Endothelial cell of umbilical vein (primary cell): ENCODE measurements at regions not wholly inside any gene's neighbourhood (a gene's known extent, or its start where the extent isn't known, plus 50 kb on each side); places are given as distances from the start of the nearest gene placed in this dataset.

Source experiments
- BruUV-seq: library from RNA; stranded (reverse); fragments of 400-500 nt; replicated peaks from 2 replicates; lab custom pipeline; 2021; lab: Mats Ljungman, UMichigan
- CTCF ChIA-PET: fragments of 300-600, 350-600 bp; sonication (Branson Sonifier 250); formaldehyde crosslinking; loops from one replicate; lab custom pipeline; 2021; ENCODE audit warnings: antibody characterized with exemption, inconsistent platforms; lab: Charles Lee
- POLR2A ChIA-PET: fragments of 300-600, 350-600 bp; sonication (Branson Sonifier 250); formaldehyde crosslinking; loops from one replicate; lab custom pipeline; 2021; ENCODE audit warnings: antibody characterized with exemption, inconsistent platforms; lab: Charles Lee
- DNase-seq: peaks from one replicate; pipeline ENCODE4 v3.0.0-alpha.2; 2011; ENCODE audit warnings: low read depth, low spot score
- FAIRE-seq: peaks from 2 replicates; lab custom pipeline; 2011; peaks lifted over from hg19 to GRCh38; lab: Jason Lieb, UNC
- H2AFZ ChIP-seq: 2 replicates; pipeline ENCODE4 v1.6.0; 2012; ENCODE audit warnings: low read depth, low read length, control low read depth, inconsistent platforms
- H3K27ac ChIP-seq: 2 replicates; pipeline ENCODE4 v1.5.1; 2011; ENCODE audit warnings: low read depth, mild to moderate bottlenecking, control low read depth, low read length, moderate library complexity; ENCODE audit not compliant: insufficient read depth
- H3K27me3 ChIP-seq, 2 experiments: 2 replicates each; pipeline versions ENCODE4 v1.6.0 to v1.6.1; 2011; ENCODE audit warnings: low read length in 2 of 2, mixed read lengths in 1 of 2; ENCODE audit not compliant: control insufficient read depth in 2 of 2, insufficient read depth in 2 of 2
- H3K36me3 ChIP-seq, 2 experiments: 2 replicates in 1 of 2; 3 replicates in 1 of 2; pipeline ENCODE4 v1.5.1; 2011; ENCODE audit warnings: low read length in 2 of 2, mild to moderate bottlenecking in 1 of 2, moderate library complexity in 1 of 2; ENCODE audit not compliant: control insufficient read depth in 2 of 2, insufficient read depth in 2 of 2; ENCODE audit errors: extremely low read depth in 1 of 2
- H3K4me1 ChIP-seq: 3 replicates; pipeline ENCODE4 v1.5.1; 2011; ENCODE audit warnings: mild to moderate bottlenecking, low read length; ENCODE audit not compliant: control insufficient read depth, insufficient read depth; ENCODE audit errors: extremely low read depth
- H3K4me2 ChIP-seq: 2 replicates; pipeline ENCODE4 v1.6.1; 2011; ENCODE audit warnings: low read length, control low read depth, mixed read lengths; ENCODE audit not compliant: insufficient read depth
- H3K4me3 ChIP-seq, 3 experiments: fragments of 200-600 bp in 1 of 3; sonication (generic), shearing (Covaris generic) in 1 of 3; replicated peaks in 1 of 3; 2 replicates each; pipeline ENCODE4 v1.5.1; 2011 to 2016; ENCODE audit warnings: control low read depth in 3 of 3, low read length in 3 of 3, mild to moderate bottlenecking in 2 of 3, inconsistent platforms in 1 of 3, low read depth in 1 of 3, moderate library complexity in 1 of 3; ENCODE audit not compliant: insufficient read depth in 1 of 3
- H3K79me2 ChIP-seq: 2 replicates; pipeline ENCODE4 v1.6.0; 2012; ENCODE audit warnings: low read length, inconsistent platforms; ENCODE audit not compliant: control insufficient read depth, insufficient read depth
- H3K9ac ChIP-seq: replicated peaks from 2 replicates; pipeline ENCODE3; 2011; ENCODE audit warnings: low read length, control low read depth; ENCODE audit not compliant: insufficient read depth; ENCODE audit errors: extremely low read depth
- H3K9me1 ChIP-seq: replicated peaks from 3 replicates; pipeline ENCODE4 v1.6.0; 2011; ENCODE audit warnings: mild to moderate bottlenecking, low read length; ENCODE audit not compliant: control insufficient read depth, insufficient read depth; ENCODE audit errors: extremely low read depth
- H3K9me3 ChIP-seq: replicated peaks from 2 replicates; pipeline ENCODE4 v1.5.1; 2012; ENCODE audit warnings: low read length, inconsistent platforms; ENCODE audit not compliant: control insufficient read depth, insufficient read depth
- H4K20me1 ChIP-seq: replicated peaks from 2 replicates; pipeline ENCODE3; 2011; ENCODE audit warnings: mild to moderate bottlenecking, low read length; ENCODE audit not compliant: control insufficient read depth, insufficient read depth; ENCODE audit errors: extremely low read depth
- CTCF ChIP-seq, 2 donors: IDR thresholded peaks; 1 replicate in 1 of 2; 2 replicates in 1 of 2; pipeline ENCODE4 v1.5.1; 2011; ENCODE audit warnings: low read length in 2 of 2, mild to moderate bottlenecking in 2 of 2, moderate library complexity in 2 of 2, control low read depth in 1 of 2, inconsistent platforms in 1 of 2, low read depth in 1 of 2; ENCODE audit not compliant: insufficient read depth in 1 of 2; ENCODE audit errors: extremely low read depth in 1 of 2
- EZH2 ChIP-seq: IDR thresholded peaks from 2 replicates; pipeline ENCODE4 v1.6.1; 2012; ENCODE audit warnings: borderline replicate concordance, low read depth, mild to moderate bottlenecking, moderate library complexity, low read length, inconsistent platforms; ENCODE audit not compliant: severe bottlenecking
- FOS ChIP-seq: IDR thresholded peaks from 2 replicates; pipeline ENCODE4 v1.6.1; 2011; ENCODE audit warnings: mild to moderate bottlenecking, low read length, moderate library complexity, borderline replicate concordance; ENCODE audit not compliant: insufficient read depth
- GATA2 ChIP-seq: IDR thresholded peaks from 2 replicates; pipeline ENCODE4 v1.7.0; 2011; ENCODE audit warnings: low read depth, mild to moderate bottlenecking, moderate library complexity, mixed read lengths, low read length; ENCODE audit not compliant: insufficient read length, insufficient read depth
- JUN ChIP-seq: IDR thresholded peaks from 2 replicates; pipeline ENCODE4 v1.6.1; 2011; ENCODE audit warnings: borderline replicate concordance, low read depth; ENCODE audit not compliant: insufficient read length, insufficient read depth
- MAX ChIP-seq: IDR thresholded peaks from 2 replicates; pipeline ENCODE4 v1.6.1; 2011; ENCODE audit not compliant: insufficient read depth, insufficient read length
- MYC ChIP-seq: IDR thresholded peaks from one replicate; pipeline ENCODE4 v1.6.1; 2011; ENCODE audit warnings: mild to moderate bottlenecking, low read depth, low read length
- POLR2A ChIP-seq: IDR thresholded peaks from 2 replicates; pipeline ENCODE4 v1.6.1; 2012; ENCODE audit warnings: low read depth, mild to moderate bottlenecking, control low read depth, low read length
- POLR2AphosphoS5 ChIP-seq: IDR thresholded peaks from 2 replicates; pipeline ENCODE4 v1.6.1; 2012; ENCODE audit warnings: low read depth, mild to moderate bottlenecking, control low read depth, low read length, moderate library complexity; ENCODE audit not compliant: insufficient read depth
- dilution Hi-C: fragments of 300-500 bp; cut with MboI; formaldehyde crosslinking; loops from one replicate; pipeline ENCODE4 v1.15.0; 2019; ENCODE audit warnings: low sequenced_read_pairs; ENCODE audit not compliant: extremely low pct_ligation_motif_present
- intact Hi-C: fragments of 100-400 bp; cut with micrococcal nuclease; formaldehyde crosslinking; loops from one replicate; pipeline ENCODE4 v1.10.0; 2022

GRCh38 chr1:218953386-218953785 is 220.3 kb upstream of the LYPLAL1 start:
- Histone ChIP-seq H2AFZ (no peak overlapping the region), H3K9ac (no peak overlapping the region), H3K4me1 (peaks cover 4% of the 10 kb centered on the region), H3K27ac (no peak overlapping the region), H3K27me3 (no peaks in the 10 kb centered on the region), H3K36me3 (no peaks in the 10 kb centered on the region), H3K4me2 (no peak overlapping the region), H4K20me1 (no peaks in the 10 kb centered on the region), H3K9me1 (no peaks in the 10 kb centered on the region), H3K79me2 (no peaks in the 10 kb centered on the region), H3K4me3 (no peak overlapping the region), H3K9me3 (no peaks in the 10 kb centered on the region)
- no peak for FAIRE-seq
- DNase-seq = no peak
- intact Hi-C loops (no loop called here), dilution Hi-C loops (no loop called here)
- ChIA-PET POLR2A (no interaction called here), CTCF (interaction anchor here (1.1 kb wide), 1 partner anchor 35 kb away, joined by 4 read pairs; no protein-coding TSS in a partner anchor)
- no TSS peak for BruUV-seq
- TF ChIP-seq POLR2A (no peak), CTCF (IDR thresholded peaks at IDR 0.05; ENCODE audit: extremely low read depth in 1 of 2, insufficient read depth in 1 of 2, low read depth in 1 of 2, low read length in 2 of 2) (no peak), MAX (no peak), POLR2AphosphoS5 (no peak), EZH2 (no peak), GATA2 (no peak), FOS (no peak), JUN (no peak), MYC (no peak)
